DND-41 (cell line): ENCODE measurements at regions not wholly inside any gene's neighbourhood (a gene's known extent, or its start where the extent isn't known, plus 50 kb on each side); places are given as distances from the start of the nearest gene placed in this dataset.
"Not testable (repeated sequence)": the region's sequence is repeated elsewhere in the genome, so short reads cannot be mapped to it uniquely, and the experiment has no call there.

ENCODE experiments used
- EZH2 ChIP-seq: IDR thresholded peaks from 3 replicates; pipeline ENCODE4 v1.6.1; 2012; ENCODE audit warnings: borderline replicate concordance, low read depth, mild to moderate bottlenecking, moderate library complexity, low read length, inconsistent platforms; ENCODE audit not compliant: severe bottlenecking
- TF ChIP-seq, protein P1 (sequence below): IDR thresholded peaks from 2 replicates; pipeline ENCODE4 v1.5.1; 2012; ENCODE audit warnings: borderline replicate concordance, low read length, moderate library complexity, mild to moderate bottlenecking; ENCODE audit not compliant: poor library complexity, severe bottlenecking; ENCODE audit errors: extremely low read depth

DNA sequence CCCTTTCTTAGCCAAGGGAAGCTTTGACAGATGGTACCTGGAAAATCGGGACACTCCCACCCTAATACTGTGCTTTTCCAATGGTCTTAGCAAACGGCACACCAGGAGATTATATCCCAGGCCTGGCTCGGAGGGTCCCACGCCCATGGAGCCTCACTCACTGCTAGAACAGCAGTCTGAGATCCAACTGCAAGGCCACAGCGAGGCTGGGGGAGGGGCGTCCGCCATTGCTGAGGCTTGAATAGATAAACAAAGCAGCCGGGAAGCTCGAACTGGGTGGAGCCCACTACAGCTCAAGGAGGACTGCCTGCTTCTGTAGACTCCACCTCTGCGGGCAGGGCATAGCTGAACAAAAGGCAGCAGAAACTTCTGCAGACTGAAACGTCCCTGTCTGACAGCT is 225.6 kb upstream of the EDNRA start:
- TF ChIP-seq, protein P1, sequence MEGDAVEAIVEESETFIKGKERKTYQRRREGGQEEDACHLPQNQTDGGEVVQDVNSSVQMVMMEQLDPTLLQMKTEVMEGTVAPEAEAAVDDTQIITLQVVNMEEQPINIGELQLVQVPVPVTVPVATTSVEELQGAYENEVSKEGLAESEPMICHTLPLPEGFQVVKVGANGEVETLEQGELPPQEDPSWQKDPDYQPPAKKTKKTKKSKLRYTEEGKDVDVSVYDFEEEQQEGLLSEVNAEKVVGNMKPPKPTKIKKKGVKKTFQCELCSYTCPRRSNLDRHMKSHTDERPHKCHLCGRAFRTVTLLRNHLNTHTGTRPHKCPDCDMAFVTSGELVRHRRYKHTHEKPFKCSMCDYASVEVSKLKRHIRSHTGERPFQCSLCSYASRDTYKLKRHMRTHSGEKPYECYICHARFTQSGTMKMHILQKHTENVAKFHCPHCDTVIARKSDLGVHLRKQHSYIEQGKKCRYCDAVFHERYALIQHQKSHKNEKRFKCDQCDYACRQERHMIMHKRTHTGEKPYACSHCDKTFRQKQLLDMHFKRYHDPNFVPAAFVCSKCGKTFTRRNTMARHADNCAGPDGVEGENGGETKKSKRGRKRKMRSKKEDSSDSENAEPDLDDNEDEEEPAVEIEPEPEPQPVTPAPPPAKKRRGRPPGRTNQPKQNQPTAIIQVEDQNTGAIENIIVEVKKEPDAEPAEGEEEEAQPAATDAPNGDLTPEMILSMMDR: not testable (repeated sequence)
- TF ChIP-seq EZH2: not testable (repeated sequence)
